GM23338 (cell line): ENCODE measurements at regions not wholly inside any gene's neighbourhood (a gene's known extent, or its start where the extent isn't known, plus 50 kb on each side); places are given as distances from the start of the nearest gene placed in this dataset.

ENCODE experiments used
- ATAC-seq: fragments of 200-7000 bp; cut with Tn5 transposase; 3 replicates; pipeline ENCODE4 v1.9.1; 2020
- DNase-seq: peaks from one replicate; pipeline ENCODE4 v3.0.0-alpha.2; 2015; ENCODE audit warnings: low spot score
- H2AFZ ChIP-seq: fragments of 200-600 bp; sonication (generic); 2 replicates; pipeline ENCODE4 v1.8.0; 2016; ENCODE audit warnings: antibody characterized with exemption, mild to moderate bottlenecking, moderate library complexity
- H3F3A ChIP-seq: fragments of 200-600 bp; sonication (generic); replicated peaks from 2 replicates; pipeline ENCODE4 v1.8.0; 2017; ENCODE audit warnings: antibody characterized with exemption, mixed run types, low read depth
- H3K27ac ChIP-seq: fragments of 200-600 bp; sonication (generic); 2 replicates; pipeline ENCODE4 v1.6.1; 2016; ENCODE audit warnings: low read depth
- H3K27me3 ChIP-seq: fragments of 200-600 bp; sonication (generic); 2 replicates; pipeline ENCODE4 v1.8.0; 2016; ENCODE audit warnings: mild to moderate bottlenecking, mixed run types, moderate library complexity; ENCODE audit not compliant: insufficient read depth
- H3K36me3 ChIP-seq: fragments of 200-600 bp; sonication (generic); 2 replicates; pipeline ENCODE4 v1.8.0; 2016; ENCODE audit warnings: mild to moderate bottlenecking; ENCODE audit not compliant: insufficient read depth
- H3K4me1 ChIP-seq: fragments of 200-600 bp; sonication (generic); 2 replicates; pipeline ENCODE4 v1.8.0; 2016; ENCODE audit warnings: mild to moderate bottlenecking, moderate library complexity; ENCODE audit not compliant: insufficient read depth
- H3K4me2 ChIP-seq: fragments of 200-600 bp; sonication (generic); 2 replicates; pipeline ENCODE4 v1.7.1; 2017; ENCODE audit warnings: mixed run types
- H3K4me3 ChIP-seq: fragments of 200-600 bp; sonication (generic); 2 replicates; pipeline ENCODE4 v1.6.1; 2016; ENCODE audit warnings: mixed run types
- H3K79me2 ChIP-seq: fragments of 200-600 bp; sonication (generic); replicated peaks from 2 replicates; pipeline ENCODE4 v1.8.0; 2017; ENCODE audit warnings: mild to moderate bottlenecking; ENCODE audit not compliant: insufficient read depth
- H3K9me2 ChIP-seq: fragments of 200-600 bp; sonication (generic); 2 replicates; pipeline ENCODE4 v1.8.0; 2017; ENCODE audit not compliant: insufficient read depth
- H4K20me1 ChIP-seq: fragments of 200-600 bp; sonication (generic); replicated peaks from 2 replicates; pipeline ENCODE4 v1.8.0; 2017; ENCODE audit warnings: mild to moderate bottlenecking; ENCODE audit not compliant: insufficient read depth
- H3K27ac Mint-ChIP-seq: 2 replicates; pipeline ENCODE4 v1.8.0; 2020; ENCODE audit warnings: inconsistent platforms, mild to moderate bottlenecking, moderate library complexity, mixed read lengths
- H3K27me3 Mint-ChIP-seq: 3 replicates; pipeline ENCODE4 v1.8.0; 2022; ENCODE audit warnings: low read depth, mild to moderate bottlenecking, moderate library complexity, mixed read lengths, inconsistent platforms; ENCODE audit not compliant: insufficient read depth, poor library complexity
- H3K36me3 Mint-ChIP-seq: 3 replicates; pipeline ENCODE4 v1.8.0; 2021; ENCODE audit warnings: low read depth, mild to moderate bottlenecking, inconsistent platforms, moderate library complexity, mixed read lengths
- H3K4me1 Mint-ChIP-seq: 3 replicates; pipeline ENCODE4 v1.8.0; 2020; ENCODE audit warnings: mild to moderate bottlenecking, inconsistent platforms, mixed read lengths
- H3K4me3 Mint-ChIP-seq: 3 replicates; pipeline ENCODE4 v1.8.0; 2021; ENCODE audit warnings: moderate library complexity, mild to moderate bottlenecking, inconsistent platforms, mixed read lengths
- H3K9me3 Mint-ChIP-seq: 3 replicates; pipeline ENCODE4 v1.8.0; 2020; ENCODE audit warnings: moderate library complexity, mild to moderate bottlenecking, inconsistent platforms, mixed read lengths
- CREB1 ChIP-seq: fragments of 250-450 bp; sonication (Bioruptor Pico); IDR thresholded peaks from 2 replicates; pipeline ENCODE4 v1.5.0; 2020; ENCODE audit warnings: low read depth, mild to moderate bottlenecking, moderate library complexity
- CTCF ChIP-seq, 2 experiments: fragments of 200-600 bp in 1 of 2; sonication (generic) in 1 of 2; conservative IDR thresholded peaks; 2 replicates each; pipeline versions ENCODE4 v1.5.1 to v1.6.1; 2016 to 2017; ENCODE audit warnings: antibody characterized with exemption in 2 of 2, low read depth in 2 of 2, mild to moderate bottlenecking in 2 of 2, moderate library complexity in 1 of 2
- ETS1 ChIP-seq: IDR thresholded peaks from 2 replicates; pipeline ENCODE4 v1.6.1; 2016; ENCODE audit warnings: antibody characterized with exemption
- EZH2 ChIP-seq: fragments of 200-600 bp; sonication (generic); IDR thresholded peaks from one replicate; pipeline ENCODE4 v1.8.0; 2017; ENCODE audit warnings: antibody characterized with exemption, mild to moderate bottlenecking, low read depth; ENCODE audit not compliant: unreplicated experiment
- EZH2phosphoT487 ChIP-seq: fragments of 200-600 bp; sonication (generic); IDR thresholded peaks from one replicate; pipeline ENCODE4 v1.8.1; 2018; ENCODE audit warnings: antibody characterized with exemption; ENCODE audit not compliant: unreplicated experiment
- JUNB ChIP-seq: IDR thresholded peaks from one replicate; pipeline ENCODE4 v1.6.1; 2016; ENCODE audit warnings: antibody characterized with exemption; ENCODE audit not compliant: unreplicated experiment
- NANOG ChIP-seq: IDR thresholded peaks from 2 replicates; pipeline ENCODE4 v1.6.1; 2016; ENCODE audit warnings: antibody characterized with exemption, borderline replicate concordance
- POLR2AphosphoS5 ChIP-seq: IDR thresholded peaks from 2 replicates; pipeline ENCODE4 v1.6.1; 2016; ENCODE audit warnings: antibody characterized with exemption, low read depth
- REST ChIP-seq: IDR thresholded peaks from one replicate; pipeline ENCODE4 v1.6.1; 2018; ENCODE audit warnings: antibody characterized with exemption; ENCODE audit not compliant: unreplicated experiment
- STAT1 ChIP-seq: IDR thresholded peaks from one replicate; pipeline ENCODE4 v1.6.1; 2016; ENCODE audit warnings: antibody characterized with exemption; ENCODE audit not compliant: unreplicated experiment
- ZNF114 ChIP-seq: fragments of 250-450 bp; sonication (Bioruptor Pico); IDR thresholded peaks from 2 replicates; pipeline ENCODE4 v1.5.0; 2020; ENCODE audit warnings: mild to moderate bottlenecking, moderate library complexity
- ZNF331 ChIP-seq: fragments of 250-450 bp; sonication (Bioruptor Pico); IDR thresholded peaks from 2 replicates; pipeline ENCODE4 v1.5.0; 2020; ENCODE audit warnings: low read depth, mild to moderate bottlenecking, moderate library complexity
- ZNF462 ChIP-seq: fragments of 250-450 bp; sonication (Bioruptor Pico); IDR thresholded peaks from 2 replicates; pipeline ENCODE4 v1.5.0; 2020; ENCODE audit warnings: mild to moderate bottlenecking, moderate library complexity

GRCh38 chr9:12368569-12368968, 324.6 kb upstream of the TYRP1 start:
- H3F3A ChIP-seq = no peaks in the 10 kb centered on the region
- H3K36me3 Mint-ChIP-seq = no peaks in the 10 kb centered on the region
- H3K4me1 Mint-ChIP-seq = peaks cover 7% of the 10 kb centered on the region; the same call in 1 of the 3 replicates
- no peaks in the 10 kb centered on the region for H3K9me3 Mint-ChIP-seq
- no peaks in the 10 kb centered on the region for H3K79me2 ChIP-seq
- H3K27me3 Mint-ChIP-seq = no peaks in the 10 kb centered on the region
- H3K27ac ChIP-seq = no peak overlapping the region
- peak; percentile 51; the same call in 2 of the 3 replicates for ATAC-seq
- H3K27me3 ChIP-seq = no peaks in the 10 kb centered on the region
- H3K9me2 ChIP-seq = no peaks in the 10 kb centered on the region
- no peak for TF ChIP-seq REST
- no peak for TF ChIP-seq ETS1
- TF ChIP-seq NANOG = no peak
- no peak for TF ChIP-seq JUNB
- no peak for TF ChIP-seq EZH2phosphoT487
- TF ChIP-seq EZH2 = no peak
- TF ChIP-seq ZNF114 (CRISPR knock-in tag) = no peak
- no peak for TF ChIP-seq CTCF (conservative IDR thresholded peaks at IDR 0.05; ENCODE audit: low read depth in 2 of 2)
- TF ChIP-seq STAT1 = no peak
- no peak for TF ChIP-seq ZNF462 (CRISPR knock-in tag)
- TF ChIP-seq ZNF331 (CRISPR knock-in tag) = no peak
- no peak for TF ChIP-seq POLR2AphosphoS5
- no peak for TF ChIP-seq CREB1 (CRISPR knock-in tag)
- no peaks in the 10 kb centered on the region for H4K20me1 ChIP-seq
- H2AFZ ChIP-seq = peak overlapping the region; percentile 76
- H3K27ac Mint-ChIP-seq = peak overlapping the region; percentile 50; the same call in 1 of the 2 replicates
- no peaks in the 10 kb centered on the region for H3K36me3 ChIP-seq
- no peak overlapping the region for H3K4me3 ChIP-seq
- H3K4me1 ChIP-seq = no peaks in the 10 kb centered on the region
- peak; percentile 8 for DNase-seq
- no peak overlapping the region for H3K4me2 ChIP-seq
- no peak overlapping the region for H3K4me3 Mint-ChIP-seq
